ENCODE measurements at regions not wholly inside any gene's neighbourhood (a gene's known extent, or its start where the extent isn't known, plus 50 kb on each side); places are given as distances from the start of the nearest gene placed in this dataset.

- no peak for TF ChIP-seq CTCF (IDR thresholded peaks at IDR 0.05)
- TF ChIP-seq POLR2AphosphoS5 (IDR thresholded peaks at IDR 0.05; ENCODE audit: low read depth, low read length) = no peak
- TF ChIP-seq SIN3A (IDR thresholded peaks at IDR 0.05; ENCODE audit: borderline replicate concordance, insufficient read depth, low read depth, low read length) = no peak
Measured at GRCh38 chrX:122500556-122500955, 683.5 kb upstream of the GRIA3 start.

All from Panc1 (cell line).